AG10803 (cell line): ENCODE measurements at regions not wholly inside any gene's neighbourhood (a gene's known extent, or its start where the extent isn't known, plus 50 kb on each side); places are given as distances from the start of the nearest gene placed in this dataset.

Experiments
- DNase-seq: peaks from one replicate; pipeline ENCODE4 v3.0.0; 2010; ENCODE audit warnings: low read depth
- H3K4me3 ChIP-seq: 2 replicates; pipeline ENCODE4 v1.5.1; 2011; ENCODE audit warnings: mild to moderate bottlenecking, low read length, control low read depth
- CTCF ChIP-seq: conservative IDR thresholded peaks from 2 replicates; pipeline ENCODE4 v1.5.1; 2011; ENCODE audit warnings: mild to moderate bottlenecking, low read length, control low read depth, inconsistent platforms

GRCh38 chr9:87334366-87334765, 163.3 kb upstream of the DAPK1 start:
- no peak overlapping the region for H3K4me3 ChIP-seq
- no peak for DNase-seq
- TF ChIP-seq CTCF, result no peak

GRCh38 chr9:87336407-87336806, 161.3 kb upstream of the DAPK1 start:
- peak; percentile 50 for DNase-seq
- peak; percentile 62 for TF ChIP-seq CTCF
- H3K4me3 ChIP-seq, result no peak overlapping the region

- H3K4me3 ChIP-seq, result peak overlapping the region; percentile 54
- peak; percentile 73 for TF ChIP-seq CTCF
- peak; percentile 88 for DNase-seq
Observed at GRCh38 chr9:87336914-87337333, 160.7 kb upstream of the DAPK1 start.

- peak overlapping the region; percentile 54 for H3K4me3 ChIP-seq
- peak; percentile 58 for DNase-seq
- no peak; the same call in 1 of the 2 replicates for TF ChIP-seq CTCF
Observed at GRCh38 chr9:87337335-87338087, 160.2 kb upstream of the DAPK1 start.

- no peak for TF ChIP-seq CTCF
- no peak for DNase-seq
- H3K4me3 ChIP-seq, result no peak overlapping the region
Observed at GRCh38 chr9:87338088-87338989, 159.3 kb upstream of the DAPK1 start.

GRCh38 chr9:87340391-87340790, 157.3 kb upstream of the DAPK1 start:
- TF ChIP-seq CTCF, result no peak
- no peak for DNase-seq

More at GRCh38 chr9:87340391-87340790, 157.3 kb upstream of the DAPK1 start:
- no peak overlapping the region for H3K4me3 ChIP-seq
